ENCODE measurements at regions not wholly inside any gene's neighbourhood (a gene's known extent, or its start where the extent isn't known, plus 50 kb on each side); places are given as distances from the start of the nearest gene placed in this dataset.

GRCh38 chr11:109845437-109845836, 247.8 kb upstream of the ZC3H12C start:
- no peaks in the 10 kb centered on the region for H3K9me3 ChIP-seq
- DNase-seq, result peak in 1 of 2 donors; percentile 16
- H3K4me3 ChIP-seq, result no peak overlapping the region
- H3K27me3 ChIP-seq, result no peaks in the 10 kb centered on the region
- 48 to 68% (median 56%) methylated on average over 1 of the region's 1 CpG for WGBS, 5 donors
- no peak for TF ChIP-seq POLR2A (IDR thresholded peaks at IDR 0.05)
- no peak overlapping the region for H3K27ac ChIP-seq
- H3K4me1 ChIP-seq, result no peaks in the 10 kb centered on the region
- H3K36me3 ChIP-seq, result no peaks in the 10 kb centered on the region
- intact Hi-C loops (cut with DNase I; ENCODE audit: low total_unique reads), result no loop called here

- Histone ChIP-seq H3K36me3 (no peaks in the 10 kb centered on the region), H3K4me1 (no peaks in the 10 kb centered on the region), H3K9me3 (no peaks in the 10 kb centered on the region), H3K27ac (no peak overlapping the region), H3K4me3 (no peak overlapping the region), H3K27me3 (no peaks in the 10 kb centered on the region)
- no peak for DNase-seq
- no peak for TF ChIP-seq CTCF (IDR thresholded peaks at IDR 0.05)
- intact Hi-C loops (cut with DNase I; ENCODE audit: low total_unique reads), result no loop called here
- WGBS, 5 donors, result 31 to 57% (median 48%) methylated on average over 1 of the region's 1 CpG
Measured at GRCh38 chr11:109847621-109848020, 245.6 kb upstream of the ZC3H12C start.

GRCh38 chr11:109849051-109849450, 244.1 kb upstream of the ZC3H12C start:
- TF ChIP-seq EP300 (IDR thresholded peaks at IDR 0.05) (no peak), CTCF (IDR thresholded peaks at IDR 0.05) (no peak), POLR2AphosphoS5 (IDR thresholded peaks at IDR 0.05) (no peak), POLR2A (IDR thresholded peaks at IDR 0.05) (no peak)
- Histone ChIP-seq H3K4me1 (no peaks in the 10 kb centered on the region), H3K27me3 (no peaks in the 10 kb centered on the region), H3K9me3 (no peaks in the 10 kb centered on the region), H3K4me3 (no peak overlapping the region), H3K27ac (no peak overlapping the region), H3K36me3 (no peaks in the 10 kb centered on the region)
- DNase-seq, result no peak
- intact Hi-C loops (cut with DNase I; ENCODE audit: low total_unique reads), result no loop called here
- WGBS, 5 donors, result 89 to 94% (median 89%) methylated on average over 3 of the region's 3 CpGs

GRCh38 chr11:109849946-109850345, 243.2 kb upstream of the ZC3H12C start:
- no peaks in the 10 kb centered on the region for H3K4me1 ChIP-seq
- intact Hi-C loops (cut with DNase I; ENCODE audit: low total_unique reads), result no loop called here
- H3K4me3 ChIP-seq, result no peak overlapping the region
- no peak for TF ChIP-seq EP300 (IDR thresholded peaks at IDR 0.05)
- no peak for TF ChIP-seq CTCF (IDR thresholded peaks at IDR 0.05)
- no peak for TF ChIP-seq POLR2A (IDR thresholded peaks at IDR 0.05)
- TF ChIP-seq POLR2AphosphoS5 (IDR thresholded peaks at IDR 0.05), result no peak
- no peaks in the 10 kb centered on the region for H3K36me3 ChIP-seq
- H3K27ac ChIP-seq, result no peak overlapping the region
- H3K9me3 ChIP-seq, result no peaks in the 10 kb centered on the region
- WGBS, 5 donors, result 76 to 82% (median 78%) methylated on average over 5 of the region's 5 CpGs
- DNase-seq, result no peak
- no peaks in the 10 kb centered on the region for H3K27me3 ChIP-seq

- WGBS, 5 donors, result 51 to 63% (median 60%) methylated on average over 1 of the region's 1 CpG
- Histone ChIP-seq H3K4me3 (no peak overlapping the region), H3K27ac (no peak overlapping the region), H3K4me1 (no peaks in the 10 kb centered on the region), H3K9me3 (no peaks in the 10 kb centered on the region), H3K36me3 (no peaks in the 10 kb centered on the region), H3K27me3 (no peaks in the 10 kb centered on the region)
- no peak for TF ChIP-seq POLR2AphosphoS5 (IDR thresholded peaks at IDR 0.05)
- TF ChIP-seq CTCF (IDR thresholded peaks at IDR 0.05), result no peak
- TF ChIP-seq EP300 (IDR thresholded peaks at IDR 0.05), result no peak
- no peak for TF ChIP-seq POLR2A (IDR thresholded peaks at IDR 0.05)
- intact Hi-C loops (cut with DNase I; ENCODE audit: low total_unique reads), result no loop called here
- DNase-seq, result no peak
Measured at GRCh38 chr11:109851780-109852390, 241.3 kb upstream of the ZC3H12C start.
